Dermis blood vessel endothelial cell (primary cell): ENCODE measurements at regions not wholly inside any gene's neighbourhood (a gene's known extent, or its start where the extent isn't known, plus 50 kb on each side); places are given as distances from the start of the nearest gene placed in this dataset.
"Not testable (repeated sequence)": the region's sequence is repeated elsewhere in the genome, so short reads cannot be mapped to it uniquely, and the experiment has no call there.

Experiments
- DNase-seq: peaks from one replicate; pipeline ENCODE4 v3.0.0; 2010

DNA sequence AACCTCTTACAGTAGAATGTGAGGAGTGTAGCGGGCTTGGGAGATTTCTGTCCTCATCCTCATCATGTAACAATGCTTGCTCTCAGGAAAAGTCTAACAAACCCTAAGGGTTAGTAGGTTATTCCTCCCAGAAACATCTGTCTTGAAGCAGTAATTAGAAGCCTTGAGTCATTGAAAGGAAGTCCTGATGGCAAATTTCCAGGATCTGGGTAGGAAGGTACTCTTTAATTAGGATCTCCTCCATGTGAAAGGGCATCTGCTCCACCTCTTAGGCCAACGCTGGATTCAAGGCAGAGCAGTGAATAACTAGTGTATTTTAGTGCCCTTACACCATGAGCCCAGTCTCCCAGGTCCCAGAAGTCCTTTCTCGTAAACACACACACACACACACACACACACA lies 106.6 kb upstream of the BARHL2 start:
- no peak for DNase-seq

DNA sequence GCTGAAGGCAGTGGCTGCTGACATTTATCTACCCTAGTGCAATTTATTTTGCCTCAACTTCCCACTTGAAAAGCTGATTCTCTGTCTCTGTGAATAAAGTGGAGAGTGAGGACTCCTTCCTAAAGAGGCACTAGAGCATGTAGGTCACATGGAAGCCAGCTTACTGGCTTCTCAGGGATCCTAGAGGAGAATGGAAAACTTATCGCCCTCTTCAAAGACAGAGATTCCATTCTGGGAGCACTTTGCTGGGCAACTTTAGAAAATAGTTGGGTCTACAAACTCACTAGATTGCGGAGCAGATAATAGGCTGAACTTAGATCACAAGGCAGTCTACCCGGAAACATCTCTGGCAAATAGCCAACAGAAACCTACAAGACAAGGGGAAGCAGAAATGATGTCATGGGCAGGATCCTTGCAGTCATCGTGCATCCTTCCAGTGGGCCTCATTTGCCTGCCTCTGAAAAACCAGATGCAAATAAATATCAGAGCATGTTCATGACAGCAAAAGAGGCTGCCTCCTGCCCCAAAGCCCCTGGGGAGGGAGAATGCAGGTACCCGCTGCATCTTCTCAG lies 104.8 kb upstream of the BARHL2 start:
- DNase-seq: no peak

GRCh38 chr1:90821152-90821787 lies 104.2 kb upstream of the BARHL2 start:
- DNase-seq: no peak

DNA sequence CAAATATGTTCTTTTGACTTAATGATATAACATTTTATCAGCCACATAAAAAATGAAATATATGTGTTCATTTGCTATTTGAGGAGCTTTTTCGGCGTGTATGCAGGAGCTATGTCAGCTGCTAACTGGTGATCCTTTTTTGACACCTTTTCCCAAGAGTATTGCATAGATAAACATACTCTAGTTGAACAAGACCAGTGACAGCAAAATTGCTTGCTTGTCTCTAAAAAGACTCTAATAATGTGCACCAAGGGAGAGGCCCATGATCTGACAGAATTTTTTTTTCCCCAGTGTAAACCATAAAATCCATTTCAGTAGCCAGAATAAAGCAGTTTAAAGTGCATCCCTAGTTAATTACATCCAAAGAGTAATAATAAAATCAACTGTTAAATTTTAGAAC lies 103.6 kb upstream of the BARHL2 start:
- DNase-seq: no peak

GRCh38 chr1:90817399-90817798 lies 100.3 kb upstream of the BARHL2 start:
- DNase-seq: no peak

GRCh38 chr1:90812237-90812636 lies 95.1 kb upstream of the BARHL2 start:
- not testable (repeated sequence) for DNase-seq

GRCh38 chr1:90811444-90811950 lies 94.4 kb upstream of the BARHL2 start:
- DNase-seq: not testable (repeated sequence)

GRCh38 chr1:90810681-90811080 lies 93.6 kb upstream of the BARHL2 start:
- DNase-seq: no peak

DNA sequence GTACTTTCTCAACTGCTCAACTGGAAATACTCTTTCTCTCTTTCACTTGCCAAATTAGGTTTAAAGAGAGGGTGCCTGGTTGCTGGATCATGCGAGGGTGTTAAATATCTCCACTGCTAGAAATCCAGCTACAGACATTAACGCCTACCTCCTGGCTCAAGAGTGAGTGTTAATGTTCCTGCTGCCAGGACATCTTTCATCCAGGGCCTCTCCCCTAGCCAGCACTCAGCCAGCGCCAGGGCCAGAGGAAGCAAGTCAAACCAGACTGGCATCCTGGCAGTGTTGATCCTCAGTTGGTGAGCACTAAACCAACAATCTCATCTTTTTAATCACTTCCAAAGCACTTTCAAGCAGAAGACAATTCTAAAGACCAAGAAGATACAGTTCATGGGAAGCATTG lies 92.9 kb upstream of the BARHL2 start:
- DNase-seq: no peak

GRCh38 chr1:90809093-90809492 lies 92.0 kb upstream of the BARHL2 start:
- no peak for DNase-seq

GRCh38 chr1:90807329-90807728 lies 90.2 kb upstream of the BARHL2 start:
- DNase-seq: no peak

- DNase-seq: no peak
Measured at GRCh38 chr1:90802622-90803021, 85.5 kb upstream of the BARHL2 start.

- DNase-seq: no peak
Measured at GRCh38 chr1:90800012-90800717, 83.1 kb upstream of the BARHL2 start.

DNA sequence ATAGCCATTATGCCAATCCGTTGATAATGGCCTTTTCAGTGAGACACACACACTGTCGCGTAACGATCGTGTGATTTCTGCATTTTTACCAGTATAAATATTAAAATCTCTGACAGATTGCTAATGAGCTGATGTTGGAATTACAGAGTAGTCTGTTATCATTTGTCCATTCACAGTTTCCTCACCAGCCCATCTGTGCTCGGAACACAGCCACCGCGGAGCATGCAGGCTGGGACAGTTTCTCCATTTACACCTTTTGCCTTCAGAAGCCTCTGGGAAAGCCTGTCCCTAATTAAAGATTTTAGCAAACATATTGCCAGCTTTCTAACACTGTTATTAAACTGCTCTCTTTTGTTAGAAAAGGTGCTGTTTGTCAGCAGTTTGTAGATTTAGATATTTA lies 82.2 kb upstream of the BARHL2 start:
- DNase-seq: no peak

DNA sequence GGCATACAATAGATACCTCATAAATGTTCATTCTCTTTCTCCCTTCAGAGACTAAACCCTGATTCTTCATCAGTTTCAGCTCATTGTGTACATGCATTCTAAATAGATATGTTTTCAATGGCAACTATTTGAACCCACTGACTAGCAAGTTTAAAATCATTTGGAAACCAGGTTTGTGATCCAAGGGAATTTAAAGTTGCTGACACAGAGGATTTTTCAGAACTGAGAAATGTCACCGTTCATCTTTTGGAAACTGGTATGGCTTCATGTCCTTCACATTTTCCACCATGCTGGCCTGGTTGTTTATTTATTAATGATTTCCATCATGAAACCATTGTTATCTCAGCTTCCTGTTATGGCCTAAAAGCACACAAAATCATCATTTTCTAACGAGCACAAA lies 81.8 kb upstream of the BARHL2 start:
- no peak for DNase-seq

DNA sequence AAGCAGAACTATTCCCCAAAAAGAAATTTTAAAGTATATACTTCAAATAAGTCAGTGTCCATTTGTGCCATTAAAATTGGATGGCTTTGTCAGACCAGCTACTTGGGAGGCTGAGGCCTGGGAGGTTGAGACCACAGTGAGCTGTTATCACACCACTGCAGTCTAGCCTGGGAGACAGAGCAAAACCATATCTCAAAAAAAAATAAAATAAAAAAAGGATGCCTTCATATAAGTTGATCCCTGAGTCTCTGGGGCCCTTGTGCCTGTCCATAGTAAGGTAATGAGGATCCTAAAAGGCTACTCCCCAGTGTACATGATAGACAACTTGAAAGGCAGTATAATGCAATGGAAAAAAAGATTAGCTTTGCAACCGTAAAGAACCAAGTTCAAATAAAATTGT lies 81.2 kb upstream of the BARHL2 start:
- no peak for DNase-seq

GRCh38 chr1:90795431-90795830 lies 78.3 kb upstream of the BARHL2 start:
- no peak for DNase-seq

- no peak for DNase-seq
Measured at GRCh38 chr1:90786709-90787108, 69.6 kb upstream of the BARHL2 start.

DNA sequence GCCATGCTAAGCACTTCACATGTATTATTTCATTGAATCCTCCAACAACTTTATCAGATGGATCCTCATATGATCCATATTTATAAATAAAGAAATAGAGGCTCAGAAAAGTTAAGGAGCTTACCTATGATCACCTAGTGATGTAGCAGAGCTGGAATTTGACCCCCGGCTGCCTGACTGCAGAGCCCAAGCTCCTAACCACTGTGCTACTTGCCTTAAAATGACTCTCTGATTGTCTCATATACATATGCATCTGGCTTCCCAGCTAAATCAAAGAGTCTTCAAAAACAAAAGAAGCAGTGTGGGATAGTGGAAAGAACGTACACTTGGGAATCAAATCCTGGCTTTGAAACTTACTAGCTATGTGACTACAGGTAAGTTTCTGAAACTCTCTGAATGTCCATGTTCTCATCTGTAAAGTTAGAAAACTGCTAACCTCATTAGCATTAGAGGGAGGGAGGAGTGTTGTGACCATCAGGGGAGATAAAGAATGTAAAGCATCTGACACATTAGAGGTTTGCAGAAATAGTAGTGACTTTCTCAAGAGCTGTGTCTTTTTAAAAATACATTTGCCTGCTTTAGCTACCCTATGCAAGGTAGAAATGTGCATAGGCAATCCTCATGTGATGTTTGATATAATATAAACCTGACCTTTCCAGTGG lies 67.2 kb upstream of the BARHL2 start:
- no peak for DNase-seq

GRCh38 chr1:90783181-90783580 lies 66.1 kb upstream of the BARHL2 start:
- DNase-seq: no peak

- no peak for DNase-seq
Measured at GRCh38 chr1:90782046-90782445, 64.9 kb upstream of the BARHL2 start.

GRCh38 chr1:90781534-90781933 lies 64.4 kb upstream of the BARHL2 start:
- DNase-seq: no peak

GRCh38 chr1:90780981-90781380 lies 63.9 kb upstream of the BARHL2 start:
- no peak for DNase-seq

DNA sequence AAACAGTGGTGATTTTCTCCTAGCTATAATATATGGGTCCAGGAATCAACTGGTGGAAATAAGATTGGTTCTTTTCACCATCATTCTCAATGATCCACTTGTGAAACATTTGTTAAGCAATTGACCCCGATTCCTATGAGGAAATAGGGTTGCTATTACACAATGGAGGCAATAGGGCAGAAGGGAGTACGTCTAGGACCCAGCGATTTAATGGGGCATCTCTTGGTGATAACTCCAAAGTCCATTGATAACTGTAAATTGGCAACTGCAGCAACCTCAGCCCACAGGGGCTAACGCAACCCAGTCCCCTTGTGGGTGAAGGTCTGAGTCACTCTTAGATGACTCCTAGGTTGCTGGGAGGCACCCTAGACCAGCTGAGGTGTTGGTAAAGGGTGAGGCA lies 62.5 kb upstream of the BARHL2 start:
- DNase-seq: no peak
